SU-DHL-6 (cell line): ENCODE measurements at regions not wholly inside any gene's neighbourhood (a gene's known extent, or its start where the extent isn't known, plus 50 kb on each side); places are given as distances from the start of the nearest gene placed in this dataset.

Source experiments
- H2AFZ ChIP-seq: fragments of 200-600 bp; sonication (generic); 2 replicates; pipeline ENCODE4 v1.6.1; 2014; ENCODE audit warnings: low read depth, mild to moderate bottlenecking, moderate library complexity, mixed read lengths, antibody characterized with exemption, low read length; ENCODE audit not compliant: severe bottlenecking
- H3F3A ChIP-seq: fragments of 200-600 bp; shearing (Covaris generic); 2 replicates; pipeline ENCODE4 v1.6.0; 2016; ENCODE audit warnings: antibody characterized with exemption, mild to moderate bottlenecking; ENCODE audit not compliant: insufficient read depth
- H3K27ac ChIP-seq: fragments of 200-600 bp; sonication (generic); 2 replicates; pipeline ENCODE4 v1.5.1; 2016; ENCODE audit warnings: low read depth, mild to moderate bottlenecking, low read length, moderate library complexity, mixed read lengths
- H3K27me3 ChIP-seq: fragments of 200-600 bp; sonication (generic), shearing (Covaris generic); 2 replicates; pipeline ENCODE4 v1.6.0; 2014; ENCODE audit warnings: mild to moderate bottlenecking, low read length
- H3K36me3 ChIP-seq: fragments of 200-600 bp; sonication (generic); 2 replicates; pipeline ENCODE4 v1.6.1; 2014; ENCODE audit warnings: mild to moderate bottlenecking, low read length, mixed read lengths
- H3K4me2 ChIP-seq: fragments of 300-600, 200-600 bp; shearing (Covaris generic), sonication (generic); 2 replicates; pipeline ENCODE4 v1.6.0; 2014; ENCODE audit warnings: low read length, low read depth, mild to moderate bottlenecking; ENCODE audit not compliant: poor library complexity, severe bottlenecking
- H3K4me3 ChIP-seq: fragments of 200-600 bp; sonication (generic); 2 replicates; pipeline ENCODE4 v1.5.1; 2014; ENCODE audit warnings: antibody characterized with exemption, low read length, mild to moderate bottlenecking, mixed read lengths; ENCODE audit not compliant: insufficient read depth, poor library complexity, severe bottlenecking
- H3K79me2 ChIP-seq: fragments of 200-600 bp; sonication (generic); 2 replicates; pipeline ENCODE4 v1.6.1; 2014; ENCODE audit warnings: mild to moderate bottlenecking, low read length, moderate library complexity; ENCODE audit not compliant: insufficient read depth
- H3K9ac ChIP-seq: fragments of 200-600 bp; sonication (generic); 2 replicates; pipeline ENCODE4 v1.7.0; 2014; ENCODE audit warnings: mild to moderate bottlenecking, low read length
- H3K9me2 ChIP-seq: fragments of 200-600 bp; sonication (generic); replicated peaks from 2 replicates; pipeline ENCODE4 v1.6.1; 2014; ENCODE audit warnings: low read length; ENCODE audit not compliant: insufficient read depth
- H3K9me3 ChIP-seq: fragments of 200-600 bp; sonication (generic); 2 replicates; pipeline ENCODE4 v1.6.1; 2014; ENCODE audit warnings: low read length, mixed read lengths; ENCODE audit not compliant: insufficient read depth
- H4K20me1 ChIP-seq: fragments of 200-600 bp; sonication (generic); 2 replicates; pipeline ENCODE4 v1.6.1; 2014; ENCODE audit warnings: low read depth, mild to moderate bottlenecking, antibody characterized with exemption, low read length, moderate library complexity, mixed read lengths
- CTCF ChIP-seq: fragments of 200-600 bp; sonication (generic); IDR thresholded peaks from one replicate; pipeline ENCODE4 v1.5.1; 2017; ENCODE audit warnings: antibody characterized with exemption, mild to moderate bottlenecking, low read length, moderate library complexity; ENCODE audit not compliant: insufficient read depth, poor library complexity, severe bottlenecking
- EZH2phosphoT487 ChIP-seq: fragments of 200-600 bp; sonication (generic), shearing (Covaris generic); conservative IDR thresholded peaks from 2 replicates; pipeline ENCODE4 v1.6.1; 2018; ENCODE audit warnings: mild to moderate bottlenecking, antibody characterized with exemption, low read length, moderate library complexity, mixed read lengths

DNA sequence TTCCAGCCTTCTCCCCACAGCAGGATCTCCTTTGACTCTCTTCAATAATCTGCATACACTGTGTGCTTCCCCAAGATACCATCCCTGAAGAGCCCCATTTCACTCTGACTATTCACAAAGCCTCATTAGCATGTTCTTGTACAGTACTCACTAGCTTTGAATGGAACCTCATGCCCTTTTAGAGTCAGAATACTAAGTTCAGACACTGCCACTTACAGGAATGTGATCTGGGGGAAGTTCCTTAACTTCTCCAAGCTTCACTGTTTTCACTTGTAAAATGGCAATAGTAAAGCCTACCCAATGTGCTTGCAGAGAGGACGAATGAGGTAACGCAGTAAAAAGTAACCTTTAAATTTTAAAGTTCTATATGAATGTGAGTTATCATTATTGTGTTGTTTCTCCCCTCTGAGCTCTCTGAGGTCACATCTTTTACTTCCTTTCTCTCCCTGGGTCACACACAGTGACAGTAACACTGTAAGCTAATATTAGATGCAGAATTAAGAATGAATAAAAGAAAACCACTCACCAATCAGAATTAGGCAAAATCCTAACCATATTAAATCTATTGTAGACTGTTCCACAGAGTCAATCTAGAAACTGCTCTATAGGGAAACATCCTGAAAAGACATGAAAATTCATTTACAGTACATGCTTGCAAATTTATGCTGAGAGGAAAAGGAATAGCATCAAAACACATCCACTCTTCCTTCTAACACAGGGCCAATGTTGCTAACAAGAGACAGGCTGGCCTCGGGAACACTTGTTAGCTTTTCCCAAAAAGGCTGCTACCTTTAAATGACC lies 64.2 kb upstream of the IL6 start:
- Histone ChIP-seq H3K27ac (no peak overlapping the region), H2AFZ (no peak overlapping the region), H4K20me1 (no peaks in the 10 kb centered on the region), H3K9me2 (no peaks in the 10 kb centered on the region), H3K9ac (no peak overlapping the region), H3K79me2 (no peaks in the 10 kb centered on the region), H3K9me3 (no peaks in the 10 kb centered on the region), H3K36me3 (no peaks in the 10 kb centered on the region), H3K4me2 (no peak overlapping the region), H3F3A (no peaks in the 10 kb centered on the region), H3K4me3 (no peak overlapping the region), H3K27me3 (no peaks in the 10 kb centered on the region)
- no peak for TF ChIP-seq CTCF
- TF ChIP-seq EZH2phosphoT487: no peak

DNA sequence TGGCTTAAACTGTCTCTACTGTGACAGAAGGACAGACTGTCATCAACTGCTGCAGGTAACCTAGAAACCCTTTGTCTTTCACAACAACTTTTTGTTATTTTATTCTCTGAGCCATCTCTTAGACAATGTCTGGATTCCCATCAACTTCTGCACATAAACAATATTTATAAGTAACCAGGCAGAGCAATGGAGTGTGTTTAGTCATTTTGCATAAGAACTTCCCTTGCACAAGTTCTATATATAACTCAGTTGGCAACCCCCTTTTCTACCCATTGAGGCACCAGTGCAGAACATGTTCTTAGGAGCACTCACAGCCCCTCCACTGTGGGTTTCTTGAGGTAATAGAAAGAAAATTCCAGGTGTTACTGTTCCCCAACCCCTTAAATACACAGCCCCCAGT lies 65.0 kb upstream of the IL6 start:
- Histone ChIP-seq H2AFZ (no peak overlapping the region), H4K20me1 (no peaks in the 10 kb centered on the region), H3K36me3 (no peaks in the 10 kb centered on the region), H3K27ac (no peak overlapping the region), H3K9ac (no peak overlapping the region), H3K79me2 (no peaks in the 10 kb centered on the region), H3K27me3 (no peaks in the 10 kb centered on the region), H3K9me3 (no peaks in the 10 kb centered on the region), H3K9me2 (no peaks in the 10 kb centered on the region), H3K4me3 (no peak overlapping the region), H3F3A (no peaks in the 10 kb centered on the region), H3K4me2 (no peak overlapping the region)
- no peak for TF ChIP-seq CTCF
- no peak for TF ChIP-seq EZH2phosphoT487

- Histone ChIP-seq H3K27me3 (no peaks in the 10 kb centered on the region), H3K4me2 (no peak overlapping the region), H3K36me3 (no peaks in the 10 kb centered on the region), H3K79me2 (no peaks in the 10 kb centered on the region), H3K9me2 (no peaks in the 10 kb centered on the region), H2AFZ (no peak overlapping the region), H3K9ac (no peak overlapping the region), H3K9me3 (no peaks in the 10 kb centered on the region), H3K27ac (no peak overlapping the region), H4K20me1 (no peaks in the 10 kb centered on the region), H3K4me3 (no peak overlapping the region), H3F3A (no peaks in the 10 kb centered on the region)
- no peak for TF ChIP-seq EZH2phosphoT487
- peak; percentile 34 for TF ChIP-seq CTCF
Observed at GRCh38 chr7:22660732-22661131, 66.3 kb upstream of the IL6 start.
